Adrenal gland (tissue), 5 donors: ENCODE measurements at regions not wholly inside any gene's neighbourhood (a gene's known extent, or its start where the extent isn't known, plus 50 kb on each side); places are given as distances from the start of the nearest gene placed in this dataset.

Experiments used
- CTCF ChIP-seq, 6 experiments: fragments of 450-650 bp in 4 of 6; fragments of 200-600 bp in 2 of 6; sonication (generic) in 1 of 6; IDR thresholded peaks; 1 replicate in 5 of 6; 2 replicates in 1 of 6; pipeline versions ENCODE4 v1.5.1 to v1.8.0; 2016 to 2021; ENCODE audit warnings: antibody characterized with exemption in 6 of 6, mild to moderate bottlenecking in 2 of 6, moderate library complexity in 1 of 6
- POLR2A ChIP-seq, 2 donors: fragments of 450-650 bp; IDR thresholded peaks; one replicate each; pipeline ENCODE4 v1.6.1; 2017; ENCODE audit warnings: antibody characterized with exemption in 2 of 2, mild to moderate bottlenecking in 2 of 2, moderate library complexity in 1 of 2
- donor health status: DM: no; HTN: no; CAD: no.

DNA sequence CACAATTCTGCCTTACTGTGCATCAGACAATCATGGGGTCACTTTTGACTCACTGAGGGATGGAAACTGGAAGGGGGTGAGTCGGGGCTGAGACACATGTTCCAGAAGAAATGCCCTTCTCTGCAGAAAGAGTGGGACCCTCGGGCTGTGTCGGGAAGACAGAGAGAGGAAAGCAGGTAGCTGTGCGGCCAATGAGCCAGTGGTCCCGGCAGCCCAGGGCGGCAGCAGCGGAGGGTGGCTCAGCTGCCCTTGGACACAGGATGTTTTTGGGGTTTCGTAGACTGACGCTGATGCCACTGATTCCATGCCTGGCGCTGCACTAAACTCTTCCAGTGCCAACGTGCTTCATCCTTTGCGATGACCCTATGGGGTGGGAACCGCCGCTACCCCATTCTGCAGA, 78.4 kb upstream of the PPP1R26 start:
- no peak for TF ChIP-seq CTCF (IDR thresholded peaks at IDR 0.05)
- TF ChIP-seq POLR2A (IDR thresholded peaks at IDR 0.05), result no peak
